Panc1 (cell line): ENCODE measurements at regions not wholly inside any gene's neighbourhood (a gene's known extent, or its start where the extent isn't known, plus 50 kb on each side); places are given as distances from the start of the nearest gene placed in this dataset.

Experiments used
- ATAC-seq: fragments of 200-7000 bp; cut with Tn5 transposase; 2 replicates; pipeline ENCODE4 v1.9.1; 2020; ENCODE audit warnings: mild to moderate bottlenecking, moderate library complexity
- BruUV-seq: library from RNA; stranded (reverse); fragments of 400-500 nt; replicated peaks from 2 replicates; lab custom pipeline; 2021; lab: Mats Ljungman, UMichigan
- CTCF ChIA-PET: fragments of 300-600 bp; sonication (Branson Sonifier 250); formaldehyde crosslinking; loops from one replicate; lab custom pipeline; 2022; ENCODE audit warnings: antibody characterized with exemption; lab: Charles Lee
- POLR2A ChIA-PET: fragments of 300-600 bp; sonication (Branson Sonifier 250); formaldehyde crosslinking; loops from one replicate; lab custom pipeline; 2022; ENCODE audit warnings: antibody characterized with exemption; lab: Charles Lee
- DNase-seq: peaks from one replicate; pipeline ENCODE4 v3.0.0-alpha.2; 2010; ENCODE audit warnings: low read depth, low spot score
- H3K27ac ChIP-seq: 2 replicates; pipeline ENCODE4 v1.5.1; 2011; ENCODE audit warnings: mild to moderate bottlenecking, low read length, inconsistent platforms
- H3K27me3 ChIP-seq: fragments of 200-500 bp; sonication (Bioruptor generic); 2 replicates; pipeline ENCODE4 v1.6.0; 2014; ENCODE audit warnings: low read length, inconsistent platforms; ENCODE audit not compliant: control insufficient read depth, insufficient read depth
- H3K36me3 ChIP-seq: fragments of 200-500 bp; sonication (Bioruptor generic); 2 replicates; pipeline ENCODE4 v1.5.1; 2014; ENCODE audit warnings: inconsistent platforms, mild to moderate bottlenecking, low read length, moderate library complexity; ENCODE audit not compliant: control insufficient read depth, insufficient read depth
- H3K4me1 ChIP-seq: 2 replicates; pipeline ENCODE4 v1.5.1; 2011; ENCODE audit warnings: inconsistent platforms, mild to moderate bottlenecking, low read length, moderate library complexity; ENCODE audit not compliant: control insufficient read depth, insufficient read depth
- H3K4me3 ChIP-seq, 2 experiments: 2 replicates each; pipeline ENCODE4 v1.5.1; 2011 to 2012; ENCODE audit warnings: low read depth in 2 of 2, low read length in 2 of 2, mild to moderate bottlenecking in 2 of 2, inconsistent platforms in 1 of 2, moderate library complexity in 1 of 2
- H3K9me3 ChIP-seq: fragments of 200-500 bp; sonication (Bioruptor generic); 2 replicates; pipeline ENCODE4 v1.5.1; 2014; ENCODE audit warnings: low read depth, mild to moderate bottlenecking, inconsistent platforms, low read length, moderate library complexity; ENCODE audit not compliant: control insufficient read depth, insufficient read depth
- POLR2AphosphoS5 ChIP-seq: IDR thresholded peaks from 2 replicates; pipeline ENCODE4 v1.6.1; 2012; ENCODE audit warnings: mild to moderate bottlenecking, low read depth, low read length, moderate library complexity
- REST ChIP-seq, 2 experiments: IDR thresholded peaks; 2 replicates each; pipeline ENCODE4 v1.6.1; 2011 to 2012; ENCODE audit warnings: low read depth in 2 of 2, control low read depth in 1 of 2, low read length in 1 of 2, mild to moderate bottlenecking in 1 of 2, moderate library complexity in 1 of 2; ENCODE audit not compliant: insufficient read depth in 1 of 2
- SIN3A ChIP-seq: IDR thresholded peaks from 2 replicates; pipeline ENCODE4 v1.6.1; 2012; ENCODE audit warnings: low read depth, mild to moderate bottlenecking, low read length, moderate library complexity, borderline replicate concordance; ENCODE audit not compliant: insufficient read depth
- TCF7L2 ChIP-seq: IDR thresholded peaks from 2 replicates; pipeline ENCODE4 v1.6.1; 2011; ENCODE audit warnings: mild to moderate bottlenecking, low read depth, low read length, inconsistent platforms
- in situ Hi-C: cut with HindIII; loops from 2 replicates; pipeline ENCODE4 v1.10.0; 2016; ENCODE audit warnings: low sequenced_read_pairs, low pct_unique_long_range_greater_than_20kb
- intact Hi-C: fragments of 100-400 bp; cut with micrococcal nuclease; formaldehyde crosslinking; loops from one replicate; pipeline ENCODE4 v1.10.0; 2022; ENCODE audit not compliant: unreplicated experiment
- TF ChIP-seq, protein P1 (sequence below): fragments of 450-650 bp; IDR thresholded peaks from 2 replicates; pipeline ENCODE4 v1.5.1; 2017; ENCODE audit warnings: mild to moderate bottlenecking

GRCh38 chr12:34402899-34403705 lies 380.8 kb downstream of the ALG10 start:
- H3K27ac ChIP-seq = no peak overlapping the region
- ChIA-PET CTCF (no interaction called here), POLR2A (no interaction called here)
- in situ Hi-C loops = no loop called here
- H3K36me3 ChIP-seq = no peaks in the 10 kb centered on the region
- H3K27me3 ChIP-seq = peaks cover 14% of the 10 kb centered on the region; the same call in 1 of the 2 replicates
- H3K9me3 ChIP-seq = no peaks in the 10 kb centered on the region
- BruUV-seq = no TSS peak
- TF ChIP-seq, protein P1, sequence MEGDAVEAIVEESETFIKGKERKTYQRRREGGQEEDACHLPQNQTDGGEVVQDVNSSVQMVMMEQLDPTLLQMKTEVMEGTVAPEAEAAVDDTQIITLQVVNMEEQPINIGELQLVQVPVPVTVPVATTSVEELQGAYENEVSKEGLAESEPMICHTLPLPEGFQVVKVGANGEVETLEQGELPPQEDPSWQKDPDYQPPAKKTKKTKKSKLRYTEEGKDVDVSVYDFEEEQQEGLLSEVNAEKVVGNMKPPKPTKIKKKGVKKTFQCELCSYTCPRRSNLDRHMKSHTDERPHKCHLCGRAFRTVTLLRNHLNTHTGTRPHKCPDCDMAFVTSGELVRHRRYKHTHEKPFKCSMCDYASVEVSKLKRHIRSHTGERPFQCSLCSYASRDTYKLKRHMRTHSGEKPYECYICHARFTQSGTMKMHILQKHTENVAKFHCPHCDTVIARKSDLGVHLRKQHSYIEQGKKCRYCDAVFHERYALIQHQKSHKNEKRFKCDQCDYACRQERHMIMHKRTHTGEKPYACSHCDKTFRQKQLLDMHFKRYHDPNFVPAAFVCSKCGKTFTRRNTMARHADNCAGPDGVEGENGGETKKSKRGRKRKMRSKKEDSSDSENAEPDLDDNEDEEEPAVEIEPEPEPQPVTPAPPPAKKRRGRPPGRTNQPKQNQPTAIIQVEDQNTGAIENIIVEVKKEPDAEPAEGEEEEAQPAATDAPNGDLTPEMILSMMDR = no peak
- TF ChIP-seq POLR2AphosphoS5 (no peak), SIN3A (no peak), TCF7L2 (no peak), REST (IDR thresholded peaks at IDR 0.05; ENCODE audit: insufficient read depth in 1 of 2, low read depth in 2 of 2, low read length in 1 of 2) (no peak)
- H3K4me3 ChIP-seq = no peak overlapping the region
- intact Hi-C loops = loop anchor here (10.0 kb wide), 1 partner anchor 222 kb away; no protein-coding TSS in a partner anchor
- DNase-seq = no peak
- H3K4me1 ChIP-seq = no peaks in the 10 kb centered on the region
- ATAC-seq = no peak

DNA sequence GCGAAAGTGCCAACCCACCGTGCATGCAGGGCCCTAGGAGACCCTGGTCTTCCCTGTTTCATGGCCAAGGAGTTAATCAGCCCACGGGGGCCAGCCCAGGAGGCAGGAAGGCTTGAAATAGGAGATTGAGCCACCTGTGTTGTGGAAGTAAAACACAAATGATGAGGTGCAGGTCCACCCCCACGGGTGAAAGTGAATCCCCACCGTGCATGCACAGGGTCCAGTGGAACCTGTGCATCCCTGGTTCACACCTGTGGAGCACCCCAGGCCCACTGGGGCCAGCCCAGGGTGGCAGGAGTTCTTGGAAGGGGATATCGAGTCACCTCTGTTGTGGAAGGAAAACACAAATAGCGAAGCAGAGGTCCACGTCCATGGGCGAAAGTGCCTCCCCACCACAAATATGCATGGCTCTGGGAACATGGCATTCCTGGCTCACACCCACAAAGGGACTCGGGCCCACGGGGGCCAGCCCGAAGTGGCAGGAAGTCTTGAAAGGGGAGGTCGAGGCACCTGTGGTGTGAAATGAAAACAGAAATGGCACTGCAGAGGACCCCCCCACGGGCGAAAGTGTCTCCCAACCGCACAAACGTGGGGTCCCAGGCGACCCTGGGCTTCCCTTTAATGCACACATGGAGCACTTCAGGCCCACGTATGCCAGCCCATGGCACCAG lies 381.5 kb downstream of the ALG10 start:
- H3K36me3 ChIP-seq = no peaks in the 10 kb centered on the region
- in situ Hi-C loops = no loop called here
- ChIA-PET POLR2A (no interaction called here), CTCF (no interaction called here)
- no peak overlapping the region for H3K27ac ChIP-seq
- ATAC-seq = no peak
- no peak for DNase-seq
- H3K4me3 ChIP-seq = no peak overlapping the region
- H3K4me1 ChIP-seq = no peaks in the 10 kb centered on the region
- TF ChIP-seq SIN3A (no peak), REST (IDR thresholded peaks at IDR 0.05; ENCODE audit: insufficient read depth in 1 of 2, low read depth in 2 of 2, low read length in 1 of 2) (no peak), POLR2AphosphoS5 (no peak), TCF7L2 (no peak)
- TF ChIP-seq, protein P1 = no peak
- H3K9me3 ChIP-seq = no peaks in the 10 kb centered on the region
- no TSS peak for BruUV-seq
- peaks cover 14% of the 10 kb centered on the region; the same call in 1 of the 2 replicates for H3K27me3 ChIP-seq
- intact Hi-C loops = loop anchor here (10.0 kb wide), 1 partner anchor 221 kb away; no protein-coding TSS in a partner anchor
